Type B pancreatic cell (in vitro differentiated cells): ENCODE measurements at regions not wholly inside any gene's neighbourhood (a gene's known extent, or its start where the extent isn't known, plus 50 kb on each side); places are given as distances from the start of the nearest gene placed in this dataset.

Source experiments
- DNase-seq: peaks from one replicate; pipeline ENCODE4 v3.0.0; 2021; ENCODE audit warnings: mixed read lengths; ENCODE audit not compliant: unreplicated experiment; ENCODE audit errors: extremely low spot score
- H3K27ac Mint-ChIP-seq: 2 replicates; pipeline ENCODE4 v1.8.0; 2021; ENCODE audit warnings: mild to moderate bottlenecking, mixed read lengths
- H3K27me3 Mint-ChIP-seq: 2 replicates; pipeline ENCODE4 v1.8.0; 2021; ENCODE audit warnings: mixed read lengths
- H3K36me3 Mint-ChIP-seq: 2 replicates; pipeline ENCODE4 v1.8.0; 2021; ENCODE audit warnings: mixed read lengths
- H3K4me1 Mint-ChIP-seq: one replicate; pipeline ENCODE4 v1.8.0; 2021; ENCODE audit warnings: mixed read lengths; ENCODE audit not compliant: unreplicated experiment
- H3K4me3 Mint-ChIP-seq: 2 replicates; pipeline ENCODE4 v1.8.0; 2021; ENCODE audit warnings: mild to moderate bottlenecking, mixed read lengths
- H3K9me3 Mint-ChIP-seq: 2 replicates; pipeline ENCODE4 v1.8.0; 2021; ENCODE audit warnings: mixed read lengths
- TF ChIP-seq, protein P1 (sequence below): fragments of 200-600 bp; sonication (generic); conservative IDR thresholded peaks from 2 replicates; pipeline ENCODE4 v1.5.0; 2021; ENCODE audit warnings: antibody characterized with exemption, mild to moderate bottlenecking

- TF ChIP-seq, protein P1, sequence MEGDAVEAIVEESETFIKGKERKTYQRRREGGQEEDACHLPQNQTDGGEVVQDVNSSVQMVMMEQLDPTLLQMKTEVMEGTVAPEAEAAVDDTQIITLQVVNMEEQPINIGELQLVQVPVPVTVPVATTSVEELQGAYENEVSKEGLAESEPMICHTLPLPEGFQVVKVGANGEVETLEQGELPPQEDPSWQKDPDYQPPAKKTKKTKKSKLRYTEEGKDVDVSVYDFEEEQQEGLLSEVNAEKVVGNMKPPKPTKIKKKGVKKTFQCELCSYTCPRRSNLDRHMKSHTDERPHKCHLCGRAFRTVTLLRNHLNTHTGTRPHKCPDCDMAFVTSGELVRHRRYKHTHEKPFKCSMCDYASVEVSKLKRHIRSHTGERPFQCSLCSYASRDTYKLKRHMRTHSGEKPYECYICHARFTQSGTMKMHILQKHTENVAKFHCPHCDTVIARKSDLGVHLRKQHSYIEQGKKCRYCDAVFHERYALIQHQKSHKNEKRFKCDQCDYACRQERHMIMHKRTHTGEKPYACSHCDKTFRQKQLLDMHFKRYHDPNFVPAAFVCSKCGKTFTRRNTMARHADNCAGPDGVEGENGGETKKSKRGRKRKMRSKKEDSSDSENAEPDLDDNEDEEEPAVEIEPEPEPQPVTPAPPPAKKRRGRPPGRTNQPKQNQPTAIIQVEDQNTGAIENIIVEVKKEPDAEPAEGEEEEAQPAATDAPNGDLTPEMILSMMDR = no peak
Observed at GRCh38 chr3:72322264-72322976, 525.8 kb downstream of the SHQ1 start.

GRCh38 chr3:72320955-72321303 lies 527.3 kb downstream of the SHQ1 start:
- Mint-ChIP-seq H3K36me3 (no peaks in the 10 kb centered on the region), H3K9me3 (no peaks in the 10 kb centered on the region), H3K4me1 (peaks cover 19% of the 10 kb centered on the region), H3K4me3 (no peak overlapping the region), H3K27me3 (no peaks in the 10 kb centered on the region), H3K27ac (no peak overlapping the region)
- TF ChIP-seq, protein P1 = no peak
- DNase-seq = no peak

More at GRCh38 chr3:72322264-72322976, 525.8 kb downstream of the SHQ1 start:
- H3K27me3 Mint-ChIP-seq = peaks cover 5% of the 10 kb centered on the region
- peaks cover 5% of the 10 kb centered on the region for H3K36me3 Mint-ChIP-seq
- no peak for DNase-seq
- H3K4me3 Mint-ChIP-seq = no peak overlapping the region
- no peaks in the 10 kb centered on the region for H3K9me3 Mint-ChIP-seq
- no peak overlapping the region for H3K27ac Mint-ChIP-seq
- H3K4me1 Mint-ChIP-seq = peaks cover 11% of the 10 kb centered on the region

DNA sequence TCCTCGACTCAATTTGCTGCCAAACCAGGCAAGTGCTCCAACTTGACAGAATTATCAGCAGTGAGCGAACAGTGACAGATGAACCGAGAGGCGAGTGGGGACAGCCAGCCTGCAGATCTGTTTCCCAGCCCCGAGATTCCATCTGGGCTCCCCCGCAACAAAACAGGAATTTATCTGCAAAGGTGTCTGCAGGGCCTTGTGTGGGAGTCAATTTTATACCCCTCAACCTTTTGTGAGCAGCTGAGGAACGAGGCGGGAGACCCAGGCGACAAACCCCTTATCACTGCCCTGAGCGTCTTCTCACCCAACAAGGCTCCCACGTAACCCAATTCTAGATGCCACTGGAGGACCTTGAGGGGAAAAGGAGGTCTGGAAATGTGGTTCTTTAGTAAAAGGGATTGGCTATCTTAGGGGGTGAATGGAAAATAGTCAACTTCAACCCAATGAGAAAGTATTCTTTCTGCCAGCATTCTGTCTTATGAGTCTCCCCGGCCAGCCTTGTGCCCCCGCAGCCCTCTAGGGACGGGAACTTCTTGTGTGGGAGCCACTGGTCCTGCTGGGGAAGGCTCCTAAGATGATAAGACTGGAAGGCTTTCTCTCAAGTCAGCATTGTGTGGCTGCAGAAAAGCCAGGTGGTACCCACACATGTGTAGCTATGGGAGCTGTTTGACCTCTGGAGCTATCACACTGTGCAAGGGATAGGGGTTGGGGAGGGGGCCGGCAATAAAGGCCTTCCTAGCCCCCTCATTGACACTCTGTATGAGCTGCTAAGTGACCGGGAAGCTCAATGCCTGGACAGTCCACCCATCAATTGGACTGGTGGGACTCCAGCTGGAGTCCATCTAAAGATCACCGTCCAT lies 527.9 kb downstream of the SHQ1 start:
- DNase-seq = no peak
- Mint-ChIP-seq H3K27ac (no peak overlapping the region), H3K9me3 (no peaks in the 10 kb centered on the region), H3K4me1 (peaks cover 22% of the 10 kb centered on the region), H3K4me3 (no peak overlapping the region), H3K36me3 (no peaks in the 10 kb centered on the region), H3K27me3 (peaks cover 3% of the 10 kb centered on the region)
- TF ChIP-seq, protein P1 = no peak

- TF ChIP-seq, protein P1 = no peak
- H3K36me3 Mint-ChIP-seq = no peaks in the 10 kb centered on the region
- H3K27me3 Mint-ChIP-seq = peaks cover 3% of the 10 kb centered on the region
- DNase-seq = no peak
- no peak overlapping the region for H3K4me3 Mint-ChIP-seq
- no peaks in the 10 kb centered on the region for H3K9me3 Mint-ChIP-seq
- peaks cover 23% of the 10 kb centered on the region for H3K4me1 Mint-ChIP-seq
- H3K27ac Mint-ChIP-seq = no peak overlapping the region
Observed at GRCh38 chr3:72319194-72320094, 528.8 kb downstream of the SHQ1 start.

GRCh38 chr3:72318504-72319193 lies 529.6 kb downstream of the SHQ1 start:
- Mint-ChIP-seq H3K36me3 (no peaks in the 10 kb centered on the region), H3K27ac (peak overlapping the region; percentile 53), H3K27me3 (peaks cover 3% of the 10 kb centered on the region), H3K4me1 (peaks cover 23% of the 10 kb centered on the region), H3K9me3 (no peaks in the 10 kb centered on the region), H3K4me3 (peak overlapping the region; percentile 68)
- DNase-seq = no peak
- TF ChIP-seq, protein P1 = no peak
